OCI-LY7 (cell line): ENCODE measurements at regions not wholly inside any gene's neighbourhood (a gene's known extent, or its start where the extent isn't known, plus 50 kb on each side); places are given as distances from the start of the nearest gene placed in this dataset.

Experiments used
- BruUV-seq: library from RNA; stranded (reverse); fragments of 400-500 nt; replicated peaks from 2 replicates; lab custom pipeline; 2021; lab: Mats Ljungman, UMichigan
- CTCF ChIA-PET: fragments of 300-600 bp; sonication (Branson Sonifier 250); formaldehyde crosslinking; loops from one replicate; lab custom pipeline; 2022; ENCODE audit warnings: antibody characterized with exemption; ENCODE audit not compliant: unreplicated experiment; lab: Charles Lee
- POLR2A ChIA-PET: fragments of 300-600 bp; sonication (Branson Sonifier 250); formaldehyde crosslinking; loops from one replicate; lab custom pipeline; 2022; ENCODE audit warnings: antibody characterized with exemption; lab: Charles Lee
- DNase-seq: peaks from one replicate; pipeline ENCODE4 v3.0.0-alpha.2; 2015; ENCODE audit warnings: low spot score
- H2AFZ ChIP-seq: fragments of 200-600 bp; sonication (generic), shearing (Covaris generic); 2 replicates; pipeline ENCODE4 v1.6.1; 2014; ENCODE audit warnings: mild to moderate bottlenecking, antibody characterized with exemption, low read length, moderate library complexity
- H3K27ac ChIP-seq: fragments of 200-600 bp; sonication (generic); 2 replicates; pipeline ENCODE4 v1.5.1; 2014; ENCODE audit warnings: mixed run types, low read depth, mild to moderate bottlenecking, moderate library complexity, low read length, inconsistent platforms; ENCODE audit not compliant: poor library complexity, severe bottlenecking
- H3K36me3 ChIP-seq: fragments of 200-600 bp; sonication (generic); 2 replicates; pipeline ENCODE4 v1.6.1; 2014; ENCODE audit warnings: mild to moderate bottlenecking, antibody characterized with exemption, low read length, moderate library complexity, mixed read lengths; ENCODE audit not compliant: insufficient read depth
- H3K4me1 ChIP-seq: fragments of 200-600 bp; sonication (generic); 2 replicates; pipeline ENCODE4 v1.5.1; 2014; ENCODE audit warnings: mild to moderate bottlenecking, low read length; ENCODE audit not compliant: insufficient read depth, poor library complexity, severe bottlenecking
- H3K4me2 ChIP-seq: fragments of 200-600 bp; sonication (generic); 2 replicates; pipeline ENCODE4 v1.6.1; 2014; ENCODE audit warnings: mild to moderate bottlenecking, low read length
- H3K4me3 ChIP-seq: fragments of 200-600 bp; sonication (generic); 2 replicates; pipeline ENCODE4 v1.5.1; 2014; ENCODE audit warnings: mild to moderate bottlenecking, low read depth, low read length; ENCODE audit not compliant: poor library complexity, severe bottlenecking
- H3K79me2 ChIP-seq: fragments of 200-600 bp; sonication (generic); 2 replicates; pipeline ENCODE4 v1.6.1; 2016; ENCODE audit warnings: low read depth, mild to moderate bottlenecking, low read length, moderate library complexity, mixed read lengths; ENCODE audit not compliant: insufficient read depth
- H3K9me2 ChIP-seq: fragments of 200-600 bp; sonication (generic); 2 replicates; pipeline ENCODE4 v1.6.1; 2016; ENCODE audit warnings: mild to moderate bottlenecking, low read length, mixed read lengths; ENCODE audit not compliant: insufficient read depth
- H3K9me3 ChIP-seq: fragments of 200-600 bp; sonication (generic); 2 replicates; pipeline ENCODE4 v1.6.1; 2014; ENCODE audit warnings: mild to moderate bottlenecking, mixed run types, low read length, mixed read lengths
- H4K20me1 ChIP-seq: fragments of 200-600 bp; sonication (generic); 2 replicates; pipeline ENCODE4 v1.6.1; 2014; ENCODE audit warnings: mild to moderate bottlenecking, antibody characterized with exemption, low read length, moderate library complexity, mixed read lengths; ENCODE audit not compliant: insufficient read depth
- CTCF ChIP-seq: fragments of 200-600 bp; sonication (generic); conservative IDR thresholded peaks from 2 replicates; pipeline ENCODE4 v1.5.1; 2014; ENCODE audit warnings: mild to moderate bottlenecking, antibody characterized with exemption, low read length, moderate library complexity, mixed read lengths
- EZH2phosphoT487 ChIP-seq: fragments of 200-600 bp; sonication (generic); IDR thresholded peaks from 2 replicates; pipeline ENCODE4 v1.6.1; 2018; ENCODE audit warnings: low read depth, borderline replicate concordance, mild to moderate bottlenecking, mixed run types, antibody characterized with exemption, low read length, moderate library complexity, mixed read lengths
- intact Hi-C: fragments of 100-400 bp; cut with micrococcal nuclease; formaldehyde crosslinking; loops from one replicate; pipeline ENCODE4 v1.10.0; 2022; ENCODE audit not compliant: unreplicated experiment

- BruUV-seq, result no TSS peak
- POLR2A ChIA-PET, result no interaction called here
- H4K20me1 ChIP-seq, result no peaks in the 10 kb centered on the region
- no peaks in the 10 kb centered on the region for H3K79me2 ChIP-seq
- no peaks in the 10 kb centered on the region for H3K36me3 ChIP-seq
- DNase-seq, result no peak
- H3K9me2 ChIP-seq, result no peaks in the 10 kb centered on the region
- CTCF ChIA-PET, result no interaction called here
- intact Hi-C loops, result no loop called here
- no peak overlapping the region for H3K27ac ChIP-seq
- no peak overlapping the region for H2AFZ ChIP-seq
- no peak overlapping the region for H3K4me3 ChIP-seq
- H3K4me2 ChIP-seq, result no peak overlapping the region
- H3K9me3 ChIP-seq, result no peaks in the 10 kb centered on the region
- no peak for TF ChIP-seq CTCF
- no peak for TF ChIP-seq EZH2phosphoT487
- H3K4me1 ChIP-seq, result no peaks in the 10 kb centered on the region
Observed at GRCh38 chr11:44493383-44493782, 72.1 kb upstream of the CD82 start.

- Histone ChIP-seq H3K9me2 (no peaks in the 10 kb centered on the region), H3K4me2 (no peak overlapping the region), H3K79me2 (no peaks in the 10 kb centered on the region), H3K9me3 (no peaks in the 10 kb centered on the region), H4K20me1 (no peaks in the 10 kb centered on the region), H3K4me3 (no peak overlapping the region), H2AFZ (no peak overlapping the region), H3K36me3 (no peaks in the 10 kb centered on the region), H3K4me1 (no peaks in the 10 kb centered on the region), H3K27ac (no peak overlapping the region)
- no peak for DNase-seq
- intact Hi-C loops, result no loop called here
- TF ChIP-seq CTCF (no peak), EZH2phosphoT487 (no peak)
- no TSS peak for BruUV-seq
- ChIA-PET CTCF (no interaction called here), POLR2A (no interaction called here)
Observed at GRCh38 chr11:44493930-44494329, 71.5 kb upstream of the CD82 start.

GRCh38 chr11:44494785-44495184 lies 70.7 kb upstream of the CD82 start:
- no peaks in the 10 kb centered on the region for H3K9me3 ChIP-seq
- H4K20me1 ChIP-seq, result no peaks in the 10 kb centered on the region
- TF ChIP-seq CTCF (no peak), EZH2phosphoT487 (no peak)
- H3K27ac ChIP-seq, result no peak overlapping the region
- no TSS peak for BruUV-seq
- H3K79me2 ChIP-seq, result no peaks in the 10 kb centered on the region
- no peak overlapping the region for H3K4me3 ChIP-seq
- H2AFZ ChIP-seq, result no peak overlapping the region
- intact Hi-C loops, result no loop called here
- CTCF ChIA-PET, result no interaction called here
- POLR2A ChIA-PET, result no interaction called here
- H3K4me2 ChIP-seq, result no peak overlapping the region
- no peak for DNase-seq
- H3K4me1 ChIP-seq, result no peaks in the 10 kb centered on the region
- no peaks in the 10 kb centered on the region for H3K9me2 ChIP-seq
- no peaks in the 10 kb centered on the region for H3K36me3 ChIP-seq
